Activated naive CD4-positive, alpha-beta T cell treated with anti-CD3 and anti-CD28 coated beads for 36 hours (primary cell): ENCODE measurements at regions not wholly inside any gene's neighbourhood (a gene's known extent, or its start where the extent isn't known, plus 50 kb on each side); places are given as distances from the start of the nearest gene placed in this dataset.

Experiments used
- CTCF ChIA-PET: fragments of 350-600 bp; sonication (Branson Sonifier 250); formaldehyde crosslinking; loops from one replicate; lab custom pipeline; 2021; ENCODE audit warnings: antibody characterized with exemption; lab: Charles Lee
- DNase-seq: peaks from one replicate; pipeline ENCODE4 v3.0.0-alpha.2; 2020
- H3K27ac Mint-ChIP-seq: one replicate; pipeline ENCODE4 v1.8.0; 2021; ENCODE audit warnings: mild to moderate bottlenecking, mixed read lengths
- H3K27me3 Mint-ChIP-seq: one replicate; pipeline ENCODE4 v1.8.0; 2021; ENCODE audit warnings: low read depth, mixed read lengths
- H3K36me3 Mint-ChIP-seq: one replicate; pipeline ENCODE4 v1.8.0; 2021; ENCODE audit warnings: low read depth, mixed read lengths
- H3K4me1 Mint-ChIP-seq: one replicate; pipeline ENCODE4 v1.8.0; 2021; ENCODE audit warnings: low read depth, mixed read lengths
- H3K4me3 Mint-ChIP-seq: one replicate; pipeline ENCODE4 v1.8.0; 2021; ENCODE audit warnings: mild to moderate bottlenecking, moderate library complexity, mixed read lengths
- H3K9me3 Mint-ChIP-seq: one replicate; pipeline ENCODE4 v1.8.0; 2021; ENCODE audit warnings: mixed read lengths
- intact Hi-C: fragments of 100-400 bp; cut with micrococcal nuclease; formaldehyde crosslinking; loops from one replicate; pipeline ENCODE4 v1.15.1; 2023

- DNase-seq: no peak
- H3K36me3 Mint-ChIP-seq: no peaks in the 10 kb centered on the region
- CTCF ChIA-PET: no interaction called here
- H3K27me3 Mint-ChIP-seq: peaks cover 5% of the 10 kb centered on the region
- intact Hi-C loops: no loop called here
- H3K4me3 Mint-ChIP-seq: no peak overlapping the region
- no peaks in the 10 kb centered on the region for H3K9me3 Mint-ChIP-seq
- no peak overlapping the region for H3K27ac Mint-ChIP-seq
- H3K4me1 Mint-ChIP-seq: no peaks in the 10 kb centered on the region
Measured at GRCh38 chr9:126109575-126109974, 217.1 kb upstream of the MVB12B start.

- intact Hi-C loops: no loop called here
- Mint-ChIP-seq H3K4me3 (no peak overlapping the region), H3K4me1 (no peaks in the 10 kb centered on the region), H3K27me3 (peaks cover 2% of the 10 kb centered on the region), H3K9me3 (no peaks in the 10 kb centered on the region), H3K36me3 (no peaks in the 10 kb centered on the region), H3K27ac (no peak overlapping the region)
- DNase-seq: no peak
- CTCF ChIA-PET: interaction anchor here (0.6 kb wide), 1 partner anchor 419 kb away, joined by 3 read pairs; no protein-coding TSS in a partner anchor
Measured at GRCh38 chr9:126111556-126111955, 215.1 kb upstream of the MVB12B start.

GRCh38 chr9:126112135-126112720 lies 214.4 kb upstream of the MVB12B start:
- CTCF ChIA-PET: no interaction called here
- no peak overlapping the region for H3K27ac Mint-ChIP-seq
- H3K4me3 Mint-ChIP-seq: no peak overlapping the region
- peaks cover 2% of the 10 kb centered on the region for H3K27me3 Mint-ChIP-seq
- no peak for DNase-seq
- H3K36me3 Mint-ChIP-seq: no peaks in the 10 kb centered on the region
- intact Hi-C loops: no loop called here
- H3K4me1 Mint-ChIP-seq: no peaks in the 10 kb centered on the region
- H3K9me3 Mint-ChIP-seq: no peaks in the 10 kb centered on the region

GRCh38 chr9:126113176-126113575 lies 213.5 kb upstream of the MVB12B start:
- CTCF ChIA-PET: no interaction called here
- no peak overlapping the region for H3K27ac Mint-ChIP-seq
- H3K4me3 Mint-ChIP-seq: no peak overlapping the region
- DNase-seq: no peak
- H3K27me3 Mint-ChIP-seq: peaks cover 6% of the 10 kb centered on the region
- no peaks in the 10 kb centered on the region for H3K36me3 Mint-ChIP-seq
- no peaks in the 10 kb centered on the region for H3K4me1 Mint-ChIP-seq
- no peaks in the 10 kb centered on the region for H3K9me3 Mint-ChIP-seq
- intact Hi-C loops: no loop called here

GRCh38 chr9:126113756-126114408 lies 212.7 kb upstream of the MVB12B start:
- Mint-ChIP-seq H3K4me1 (no peaks in the 10 kb centered on the region), H3K9me3 (no peaks in the 10 kb centered on the region), H3K27ac (no peak overlapping the region), H3K27me3 (peaks cover 6% of the 10 kb centered on the region), H3K36me3 (no peaks in the 10 kb centered on the region), H3K4me3 (no peak overlapping the region)
- DNase-seq: no peak
- intact Hi-C loops: no loop called here
- CTCF ChIA-PET: no interaction called here

GRCh38 chr9:126114409-126114760 lies 212.2 kb upstream of the MVB12B start:
- no peaks in the 10 kb centered on the region for H3K36me3 Mint-ChIP-seq
- intact Hi-C loops: no loop called here
- no peak overlapping the region for H3K4me3 Mint-ChIP-seq
- CTCF ChIA-PET: no interaction called here
- H3K9me3 Mint-ChIP-seq: no peaks in the 10 kb centered on the region
- no peaks in the 10 kb centered on the region for H3K4me1 Mint-ChIP-seq
- no peak overlapping the region for H3K27ac Mint-ChIP-seq
- H3K27me3 Mint-ChIP-seq: peaks cover 6% of the 10 kb centered on the region
- no peak for DNase-seq

GRCh38 chr9:126114850-126115460 lies 211.7 kb upstream of the MVB12B start:
- Mint-ChIP-seq H3K27me3 (peaks cover 6% of the 10 kb centered on the region), H3K9me3 (no peaks in the 10 kb centered on the region), H3K27ac (no peak overlapping the region), H3K4me3 (no peak overlapping the region), H3K36me3 (no peaks in the 10 kb centered on the region), H3K4me1 (no peaks in the 10 kb centered on the region)
- intact Hi-C loops: no loop called here
- CTCF ChIA-PET: interaction anchor here (0.7 kb wide), 1 partner anchor 135 kb away, joined by 5 read pairs; no protein-coding TSS in a partner anchor
- no peak for DNase-seq

- Mint-ChIP-seq H3K27me3 (peaks cover 6% of the 10 kb centered on the region), H3K36me3 (no peaks in the 10 kb centered on the region), H3K27ac (no peak overlapping the region), H3K4me1 (no peaks in the 10 kb centered on the region), H3K9me3 (no peaks in the 10 kb centered on the region), H3K4me3 (no peak overlapping the region)
- intact Hi-C loops: no loop called here
- CTCF ChIA-PET: no interaction called here
- DNase-seq: no peak
Measured at GRCh38 chr9:126116351-126117157, 210.1 kb upstream of the MVB12B start.

GRCh38 chr9:126117158-126117425 lies 209.5 kb upstream of the MVB12B start:
- intact Hi-C loops: no loop called here
- CTCF ChIA-PET: no interaction called here
- Mint-ChIP-seq H3K36me3 (no peaks in the 10 kb centered on the region), H3K4me3 (no peak overlapping the region), H3K9me3 (no peaks in the 10 kb centered on the region), H3K27me3 (peaks cover 8% of the 10 kb centered on the region), H3K4me1 (no peaks in the 10 kb centered on the region), H3K27ac (no peak overlapping the region)
- DNase-seq: no peak

GRCh38 chr9:126117631-126118030 lies 209.0 kb upstream of the MVB12B start:
- Mint-ChIP-seq H3K4me3 (no peak overlapping the region), H3K36me3 (no peaks in the 10 kb centered on the region), H3K9me3 (no peaks in the 10 kb centered on the region), H3K27ac (no peak overlapping the region), H3K4me1 (no peaks in the 10 kb centered on the region), H3K27me3 (peaks cover 11% of the 10 kb centered on the region)
- DNase-seq: no peak
- intact Hi-C loops: no loop called here
- CTCF ChIA-PET: no interaction called here

- Mint-ChIP-seq H3K4me3 (no peak overlapping the region), H3K9me3 (no peaks in the 10 kb centered on the region), H3K36me3 (no peaks in the 10 kb centered on the region), H3K4me1 (no peaks in the 10 kb centered on the region), H3K27ac (no peak overlapping the region), H3K27me3 (peaks cover 18% of the 10 kb centered on the region)
- DNase-seq: no peak
- intact Hi-C loops: no loop called here
- CTCF ChIA-PET: no interaction called here
Measured at GRCh38 chr9:126119731-126120130, 206.9 kb upstream of the MVB12B start.

GRCh38 chr9:126122901-126123616 lies 203.6 kb upstream of the MVB12B start:
- Mint-ChIP-seq H3K4me1 (no peaks in the 10 kb centered on the region), H3K4me3 (no peak overlapping the region)

More at GRCh38 chr9:126122901-126123616, 203.6 kb upstream of the MVB12B start:
- CTCF ChIA-PET: no interaction called here
- H3K36me3 Mint-ChIP-seq: no peaks in the 10 kb centered on the region
- peaks cover 16% of the 10 kb centered on the region for H3K27me3 Mint-ChIP-seq
- H3K9me3 Mint-ChIP-seq: no peaks in the 10 kb centered on the region
- intact Hi-C loops: no loop called here
- H3K27ac Mint-ChIP-seq: no peak overlapping the region
- DNase-seq: no peak
